ENCODE measurements at regions not wholly inside any gene's neighbourhood (a gene's known extent, or its start where the extent isn't known, plus 50 kb on each side); places are given as distances from the start of the nearest gene placed in this dataset.
A peak's percentile ranks its signal among the peaks of the same experiment; 100 is the strongest.

- peak overlapping the region; percentile 1 for H4K8ac ChIP-seq (ENCODE audit: low read length)
- H3K23ac ChIP-seq (ENCODE audit: low read length in 2 of 2): no peak overlapping the region
- H3K4me3 ChIP-seq (ENCODE audit: insufficient read depth in 1 of 2, low read depth in 1 of 2, low read length in 2 of 2): no peak overlapping the region
- peak overlapping the region; percentile 14 for H2BK5ac ChIP-seq (ENCODE audit: low read depth, low read length, poor library complexity, severe bottlenecking)
- no peak overlapping the region for H3K14ac ChIP-seq (ENCODE audit: low read length in 2 of 2)
- H4K91ac ChIP-seq (ENCODE audit: low read length): no peak overlapping the region
- H3K9me3 ChIP-seq (ENCODE audit: control insufficient read depth, low read length): no peaks in the 10 kb centered on the region
- H3K4me2 ChIP-seq (ENCODE audit: low read length, poor library complexity, severe bottlenecking): no peak overlapping the region
- H3K4ac ChIP-seq (ENCODE audit: low read depth in 1 of 2, low read length in 2 of 2): peak overlapping the region in 1 of 2 experiments; percentile 73
- H3K9ac ChIP-seq (ENCODE audit: low read length): no peak overlapping the region
- no peaks in the 10 kb centered on the region for H3K79me1 ChIP-seq (replicated peaks; ENCODE audit: low read length, poor library complexity, severe bottlenecking)
- H2AFZ ChIP-seq (ENCODE audit: low read depth, low read length): peak overlapping the region; percentile 78
- DNase-seq: no peak
- no peaks in the 10 kb centered on the region for H3K36me3 ChIP-seq (ENCODE audit: control insufficient read depth in 1 of 2, insufficient read depth in 2 of 2, low read depth in 1 of 2, low read length in 2 of 2)
- no peaks in the 10 kb centered on the region for H3K27me3 ChIP-seq (ENCODE audit: control insufficient read depth in 1 of 2, insufficient read depth in 1 of 2, low read length in 2 of 2)
- peak overlapping the region; percentile 92 for H3K27ac ChIP-seq (ENCODE audit: low read length, poor library complexity, severe bottlenecking)
- H2BK15ac ChIP-seq (ENCODE audit: low read depth, poor library complexity, severe bottlenecking): no peak overlapping the region
- H2BK12ac ChIP-seq (ENCODE audit: low read length in 2 of 2): peak overlapping the region; percentile 20 to 87
- H2BK120ac ChIP-seq (ENCODE audit: low read depth, low read length): no peak overlapping the region
- peak overlapping the region in 1 of 2 experiments; percentile 94 for H3K18ac ChIP-seq (ENCODE audit: low read depth in 1 of 2, low read length in 2 of 2)
- peaks cover 4% of the 10 kb centered on the region for H3K4me1 ChIP-seq (ENCODE audit: control insufficient read depth, insufficient read depth, low read depth, low read length)
- 59% methylated on average over 5 of the region's 5 CpGs for WGBS
- H2AK5ac ChIP-seq (ENCODE audit: low read length, severe bottlenecking): no peak overlapping the region
Measured at GRCh38 chr2:226483143-226483542, 316.5 kb downstream of the IRS1 start.

- Histone ChIP-seq H3K18ac (ENCODE audit: low read depth in 1 of 2, low read length in 2 of 2) (peak overlapping the region; percentile 15 to 71), H3K4ac (ENCODE audit: low read depth in 1 of 2, low read length in 2 of 2) (no peak overlapping the region), H2BK120ac (ENCODE audit: low read depth, low read length) (peak overlapping the region; percentile 23), H3K23ac (ENCODE audit: low read length in 2 of 2) (no peak overlapping the region), H3K4me2 (ENCODE audit: low read length, poor library complexity, severe bottlenecking) (no peak overlapping the region), H2AFZ (ENCODE audit: low read depth, low read length) (no peak overlapping the region), H3K27ac (ENCODE audit: low read length, poor library complexity, severe bottlenecking) (peak overlapping the region; percentile 88), H2BK15ac (ENCODE audit: low read depth, poor library complexity, severe bottlenecking) (no peak overlapping the region), H3K27me3 (ENCODE audit: control insufficient read depth in 1 of 2, insufficient read depth in 1 of 2, low read length in 2 of 2) (no peaks in the 10 kb centered on the region), H4K91ac (ENCODE audit: low read length) (peak overlapping the region; percentile 30), H2BK12ac (ENCODE audit: low read length in 2 of 2) (peak overlapping the region in 1 of 2 experiments; percentile 1), H2AK5ac (ENCODE audit: low read length, severe bottlenecking) (no peak overlapping the region), H2BK5ac (ENCODE audit: low read depth, low read length, poor library complexity, severe bottlenecking) (peak overlapping the region; percentile 91), H3K4me1 (ENCODE audit: control insufficient read depth, insufficient read depth, low read depth, low read length) (peaks cover 14% of the 10 kb centered on the region), H3K9ac (ENCODE audit: low read length) (peak overlapping the region; percentile 81), H3K79me1 (replicated peaks; ENCODE audit: low read length, poor library complexity, severe bottlenecking) (no peaks in the 10 kb centered on the region), H3K9me3 (ENCODE audit: control insufficient read depth, low read length) (peaks cover under 1% of the 10 kb centered on the region), H3K4me3 (ENCODE audit: insufficient read depth in 1 of 2, low read depth in 1 of 2, low read length in 2 of 2) (no peak overlapping the region), H4K8ac (ENCODE audit: low read length) (peak overlapping the region; percentile 78), H3K36me3 (ENCODE audit: control insufficient read depth in 1 of 2, insufficient read depth in 2 of 2, low read depth in 1 of 2, low read length in 2 of 2) (no peaks in the 10 kb centered on the region), H3K14ac (ENCODE audit: low read length in 2 of 2) (no peak overlapping the region)
- peak; percentile 90 for DNase-seq
- 0% methylated on average over 8 of the region's 8 CpGs for WGBS
Measured at GRCh38 chr2:226478109-226478809, 321.4 kb downstream of the IRS1 start.

- Histone ChIP-seq H3K4ac (ENCODE audit: low read depth in 1 of 2, low read length in 2 of 2) (peak overlapping the region in 1 of 2 experiments; percentile 91), H2BK5ac (ENCODE audit: low read depth, low read length, poor library complexity, severe bottlenecking) (peak overlapping the region; percentile 96), H3K9ac (ENCODE audit: low read length) (peak overlapping the region; percentile 81), H3K4me1 (ENCODE audit: control insufficient read depth, insufficient read depth, low read depth, low read length) (peaks cover 13% of the 10 kb centered on the region), H3K27me3 (ENCODE audit: control insufficient read depth in 1 of 2, insufficient read depth in 1 of 2, low read length in 2 of 2) (no peaks in the 10 kb centered on the region), H3K27ac (ENCODE audit: low read length, poor library complexity, severe bottlenecking) (peak overlapping the region; percentile 88), H3K36me3 (ENCODE audit: control insufficient read depth in 1 of 2, insufficient read depth in 2 of 2, low read depth in 1 of 2, low read length in 2 of 2) (no peaks in the 10 kb centered on the region), H2BK12ac (ENCODE audit: low read length in 2 of 2) (peak overlapping the region; percentile 65 to 95), H3K4me3 (ENCODE audit: insufficient read depth in 1 of 2, low read depth in 1 of 2, low read length in 2 of 2) (no peak overlapping the region), H4K8ac (ENCODE audit: low read length) (no peak overlapping the region), H3K4me2 (ENCODE audit: low read length, poor library complexity, severe bottlenecking) (no peak overlapping the region), H2AFZ (ENCODE audit: low read depth, low read length) (no peak overlapping the region), H3K79me1 (replicated peaks; ENCODE audit: low read length, poor library complexity, severe bottlenecking) (no peaks in the 10 kb centered on the region), H4K91ac (ENCODE audit: low read length) (peak overlapping the region; percentile 90), H2BK120ac (ENCODE audit: low read depth, low read length) (peak overlapping the region; percentile 23), H2AK5ac (ENCODE audit: low read length, severe bottlenecking) (peak overlapping the region; percentile 100), H3K9me3 (ENCODE audit: control insufficient read depth, low read length) (peaks cover 4% of the 10 kb centered on the region), H3K18ac (ENCODE audit: low read depth in 1 of 2, low read length in 2 of 2) (peak overlapping the region; percentile 79 to 91), H3K14ac (ENCODE audit: low read length in 2 of 2) (no peak overlapping the region), H3K23ac (ENCODE audit: low read length in 2 of 2) (no peak overlapping the region), H2BK15ac (ENCODE audit: low read depth, poor library complexity, severe bottlenecking) (no peak overlapping the region)
- DNase-seq: no peak
- WGBS: 71% methylated on average over 8 of the region's 10 CpGs
Measured at GRCh38 chr2:226477221-226478108, 322.2 kb downstream of the IRS1 start.

GRCh38 chr2:226475650-226476049 is 324.0 kb downstream of the IRS1 start:
- Histone ChIP-seq H3K4me1 (ENCODE audit: control insufficient read depth, insufficient read depth, low read depth, low read length) (peaks cover 13% of the 10 kb centered on the region), H3K79me1 (replicated peaks; ENCODE audit: low read length, poor library complexity, severe bottlenecking) (no peaks in the 10 kb centered on the region), H2AFZ (ENCODE audit: low read depth, low read length) (no peak overlapping the region), H3K9ac (ENCODE audit: low read length) (no peak overlapping the region), H2AK5ac (ENCODE audit: low read length, severe bottlenecking) (no peak overlapping the region), H3K18ac (ENCODE audit: low read depth in 1 of 2, low read length in 2 of 2) (no peak overlapping the region), H2BK120ac (ENCODE audit: low read depth, low read length) (no peak overlapping the region), H3K36me3 (ENCODE audit: control insufficient read depth in 1 of 2, insufficient read depth in 2 of 2, low read depth in 1 of 2, low read length in 2 of 2) (no peaks in the 10 kb centered on the region), H3K4me2 (ENCODE audit: low read length, poor library complexity, severe bottlenecking) (no peak overlapping the region), H2BK15ac (ENCODE audit: low read depth, poor library complexity, severe bottlenecking) (no peak overlapping the region), H3K23ac (ENCODE audit: low read length in 2 of 2) (no peak overlapping the region), H2BK12ac (ENCODE audit: low read length in 2 of 2) (no peak overlapping the region), H3K14ac (ENCODE audit: low read length in 2 of 2) (no peak overlapping the region), H3K4ac (ENCODE audit: low read depth in 1 of 2, low read length in 2 of 2) (no peak overlapping the region), H3K9me3 (ENCODE audit: control insufficient read depth, low read length) (peaks cover 4% of the 10 kb centered on the region), H2BK5ac (ENCODE audit: low read depth, low read length, poor library complexity, severe bottlenecking) (no peak overlapping the region), H3K27ac (ENCODE audit: low read length, poor library complexity, severe bottlenecking) (peak overlapping the region; percentile 88), H3K4me3 (ENCODE audit: insufficient read depth in 1 of 2, low read depth in 1 of 2, low read length in 2 of 2) (no peak overlapping the region), H4K8ac (ENCODE audit: low read length) (no peak overlapping the region), H3K27me3 (ENCODE audit: control insufficient read depth in 1 of 2, insufficient read depth in 1 of 2, low read length in 2 of 2) (no peaks in the 10 kb centered on the region), H4K91ac (ENCODE audit: low read length) (no peak overlapping the region)
- DNase-seq: peak; percentile 72
- WGBS: 0% methylated on average over 1 of the region's 2 CpGs

All from mesenchymal stem cell (in vitro differentiated cells and primary cell).